Activated naive CD4-positive, alpha-beta T cell treated with anti-CD3 and anti-CD28 coated beads for 36 hours (primary cell): ENCODE measurements at regions not wholly inside any gene's neighbourhood (a gene's known extent, or its start where the extent isn't known, plus 50 kb on each side); places are given as distances from the start of the nearest gene placed in this dataset.

Source experiments
- CTCF ChIA-PET: fragments of 350-600 bp; sonication (Branson Sonifier 250); formaldehyde crosslinking; loops from one replicate; lab custom pipeline; 2021; ENCODE audit warnings: antibody characterized with exemption; lab: Charles Lee
- DNase-seq: peaks from one replicate; pipeline ENCODE4 v3.0.0-alpha.2; 2020
- H3K27ac Mint-ChIP-seq: one replicate; pipeline ENCODE4 v1.8.0; 2021; ENCODE audit warnings: mild to moderate bottlenecking, mixed read lengths
- H3K27me3 Mint-ChIP-seq: one replicate; pipeline ENCODE4 v1.8.0; 2021; ENCODE audit warnings: low read depth, mixed read lengths
- H3K36me3 Mint-ChIP-seq: one replicate; pipeline ENCODE4 v1.8.0; 2021; ENCODE audit warnings: low read depth, mixed read lengths
- H3K4me1 Mint-ChIP-seq: one replicate; pipeline ENCODE4 v1.8.0; 2021; ENCODE audit warnings: low read depth, mixed read lengths
- H3K4me3 Mint-ChIP-seq: one replicate; pipeline ENCODE4 v1.8.0; 2021; ENCODE audit warnings: mild to moderate bottlenecking, moderate library complexity, mixed read lengths
- H3K9me3 Mint-ChIP-seq: one replicate; pipeline ENCODE4 v1.8.0; 2021; ENCODE audit warnings: mixed read lengths
- intact Hi-C: fragments of 100-400 bp; cut with micrococcal nuclease; formaldehyde crosslinking; loops from one replicate; pipeline ENCODE4 v1.15.1; 2023

DNA sequence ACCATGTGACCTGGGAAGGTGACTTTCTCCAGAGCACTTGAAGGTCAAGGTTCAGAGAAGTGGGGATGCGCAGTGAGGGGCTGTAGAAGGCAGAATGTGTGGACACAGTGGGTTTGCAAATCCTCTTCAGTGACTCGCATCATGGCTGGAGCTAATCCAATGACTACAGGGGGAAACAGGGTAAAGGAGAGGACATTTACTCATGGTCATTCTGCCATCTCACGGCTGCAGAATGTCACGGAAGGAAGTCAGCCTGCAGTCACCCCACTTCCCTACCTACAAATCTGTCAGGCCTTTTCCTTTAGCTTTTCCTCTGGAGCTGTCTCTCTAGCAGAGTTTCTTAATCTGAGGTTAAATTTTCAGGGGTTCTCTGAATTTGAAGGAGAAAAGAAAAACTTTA, 337.6 kb downstream of the CDC5L start:
- no peaks in the 10 kb centered on the region for H3K36me3 Mint-ChIP-seq
- H3K4me3 Mint-ChIP-seq = no peak overlapping the region
- no peaks in the 10 kb centered on the region for H3K27me3 Mint-ChIP-seq
- DNase-seq = no peak
- no peak overlapping the region for H3K27ac Mint-ChIP-seq
- intact Hi-C loops = no loop called here
- H3K4me1 Mint-ChIP-seq = no peaks in the 10 kb centered on the region
- H3K9me3 Mint-ChIP-seq = no peaks in the 10 kb centered on the region
- CTCF ChIA-PET = interaction anchor here (0.7 kb wide), 1 partner anchor 100 kb away, joined by 3 read pairs; no protein-coding TSS in a partner anchor

DNA sequence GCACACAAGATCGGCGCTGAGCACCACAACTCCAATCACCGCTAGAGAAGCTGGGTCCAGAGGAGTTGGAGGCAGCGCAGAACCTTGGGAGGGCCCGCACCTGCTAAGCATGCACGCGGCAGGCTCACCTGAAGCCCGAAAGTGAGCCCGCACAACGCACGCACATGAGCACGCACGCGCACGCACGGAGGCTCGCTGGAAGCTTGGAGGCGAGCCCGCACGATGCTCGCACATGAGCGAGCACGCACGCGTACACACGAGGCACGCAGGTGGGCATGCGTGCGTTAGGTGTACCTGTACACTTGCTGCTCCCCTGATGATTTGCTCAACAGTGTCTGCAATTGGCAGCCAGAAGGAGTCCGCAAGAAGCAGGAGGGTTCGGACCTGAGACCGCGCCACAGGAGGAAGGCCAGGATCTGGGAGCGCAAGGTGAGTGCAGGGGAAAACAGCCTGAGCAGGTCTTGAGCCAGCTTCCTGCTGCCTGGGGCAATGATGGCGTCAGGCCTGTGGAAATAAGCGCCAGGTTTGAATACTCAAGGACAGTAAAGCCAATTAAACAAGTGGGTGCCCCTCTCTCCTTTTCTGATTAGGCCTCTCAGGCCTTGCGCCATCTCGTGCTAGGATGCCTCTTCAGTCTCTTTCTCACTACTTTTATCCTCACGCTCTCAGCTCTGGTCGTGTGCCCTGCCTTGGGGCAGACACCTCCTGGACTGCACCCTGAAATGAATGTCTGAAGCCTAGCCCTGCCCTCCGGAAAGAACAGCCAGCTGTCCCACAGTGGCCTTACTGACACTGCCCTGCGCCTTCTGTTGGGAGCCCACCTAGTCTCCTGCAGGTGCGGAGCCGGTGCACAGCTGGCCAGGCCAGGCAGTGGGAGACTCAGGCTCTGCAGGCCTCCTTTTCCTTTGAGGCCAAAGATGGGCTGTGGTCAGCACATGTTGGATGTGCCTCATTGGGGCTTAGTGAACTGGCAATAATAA, 340.4 kb downstream of the CDC5L start:
- H3K4me3 Mint-ChIP-seq = no peak overlapping the region
- H3K36me3 Mint-ChIP-seq = no peaks in the 10 kb centered on the region
- no peaks in the 10 kb centered on the region for H3K4me1 Mint-ChIP-seq
- CTCF ChIA-PET = interaction anchor here (0.5 to 0.6 kb wide), 2 partner anchors 101 to 643 kb away, joined by 3 to 4 read pairs; no protein-coding TSS in a partner anchor
- H3K9me3 Mint-ChIP-seq = no peaks in the 10 kb centered on the region
- intact Hi-C loops = no loop called here
- H3K27me3 Mint-ChIP-seq = no peaks in the 10 kb centered on the region
- DNase-seq = no peak
- H3K27ac Mint-ChIP-seq = no peak overlapping the region

DNA sequence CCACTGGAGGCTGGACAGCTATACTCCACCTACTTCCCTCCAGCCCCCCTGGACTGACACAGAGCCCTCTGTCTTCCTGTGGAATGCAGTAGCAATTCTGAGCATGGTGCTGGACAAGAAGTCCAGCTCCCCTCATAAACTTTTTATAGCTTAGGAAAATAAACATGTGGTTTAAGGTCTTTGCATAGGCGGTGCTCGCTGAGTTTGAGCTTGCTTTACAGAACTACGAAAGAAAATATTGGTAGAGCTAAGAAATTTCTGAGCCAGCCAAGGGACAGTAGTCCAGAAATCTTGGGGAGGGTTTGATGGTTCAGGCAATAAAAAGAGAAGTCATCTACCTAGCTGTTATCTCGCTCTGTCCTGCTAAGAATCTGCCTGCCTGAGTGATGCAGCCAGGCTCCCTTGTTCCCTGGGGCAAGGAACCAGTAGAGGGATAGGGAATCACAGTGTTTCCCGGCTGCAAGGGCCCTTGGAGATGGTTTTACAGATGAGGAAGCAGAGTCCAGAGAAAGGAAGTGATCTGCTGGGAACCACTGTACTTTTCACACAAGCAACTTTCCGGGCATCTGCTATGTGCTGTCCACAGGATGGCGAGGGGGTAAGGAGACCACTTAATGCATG, 343.4 kb downstream of the CDC5L start:
- no peak for DNase-seq
- no peaks in the 10 kb centered on the region for H3K9me3 Mint-ChIP-seq
- H3K36me3 Mint-ChIP-seq = no peaks in the 10 kb centered on the region
- H3K4me1 Mint-ChIP-seq = peaks cover 8% of the 10 kb centered on the region
- CTCF ChIA-PET = no interaction called here
- no peaks in the 10 kb centered on the region for H3K27me3 Mint-ChIP-seq
- H3K4me3 Mint-ChIP-seq = no peak overlapping the region
- H3K27ac Mint-ChIP-seq = no peak overlapping the region
- intact Hi-C loops = no loop called here

DNA sequence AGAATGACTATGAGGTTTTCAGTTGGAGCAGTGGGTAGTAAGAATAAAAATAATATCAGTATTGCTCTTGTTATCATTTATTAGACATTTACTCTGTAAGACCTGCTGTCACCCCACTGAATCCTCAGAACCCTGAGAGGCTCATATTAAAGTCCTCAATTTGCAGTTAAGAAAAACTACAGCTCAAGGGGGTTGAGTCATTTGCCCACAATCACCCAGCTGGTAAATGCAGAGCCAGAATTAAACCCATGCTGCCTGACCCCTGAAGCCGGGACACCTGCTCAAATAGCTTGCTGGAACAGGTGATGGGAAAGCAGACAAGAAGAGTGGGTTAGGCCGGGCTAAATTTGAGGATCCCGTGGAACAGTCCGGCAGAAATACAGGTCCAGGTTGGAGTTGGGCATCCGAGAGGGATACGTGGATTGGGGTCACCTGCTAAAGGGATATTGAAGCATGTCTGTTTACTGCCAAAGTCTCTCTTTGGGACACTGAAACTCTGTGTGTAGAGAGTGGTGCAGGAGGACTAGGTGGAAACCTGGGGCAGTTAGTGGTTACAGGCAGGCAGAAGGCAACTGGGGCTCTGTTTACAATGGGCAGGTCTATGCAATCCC, 344.1 kb downstream of the CDC5L start:
- no peaks in the 10 kb centered on the region for H3K36me3 Mint-ChIP-seq
- H3K27me3 Mint-ChIP-seq = no peaks in the 10 kb centered on the region
- H3K9me3 Mint-ChIP-seq = no peaks in the 10 kb centered on the region
- no peak overlapping the region for H3K27ac Mint-ChIP-seq
- CTCF ChIA-PET = no interaction called here
- peaks cover 8% of the 10 kb centered on the region for H3K4me1 Mint-ChIP-seq
- no peak overlapping the region for H3K4me3 Mint-ChIP-seq
- no peak for DNase-seq
- intact Hi-C loops = no loop called here

DNA sequence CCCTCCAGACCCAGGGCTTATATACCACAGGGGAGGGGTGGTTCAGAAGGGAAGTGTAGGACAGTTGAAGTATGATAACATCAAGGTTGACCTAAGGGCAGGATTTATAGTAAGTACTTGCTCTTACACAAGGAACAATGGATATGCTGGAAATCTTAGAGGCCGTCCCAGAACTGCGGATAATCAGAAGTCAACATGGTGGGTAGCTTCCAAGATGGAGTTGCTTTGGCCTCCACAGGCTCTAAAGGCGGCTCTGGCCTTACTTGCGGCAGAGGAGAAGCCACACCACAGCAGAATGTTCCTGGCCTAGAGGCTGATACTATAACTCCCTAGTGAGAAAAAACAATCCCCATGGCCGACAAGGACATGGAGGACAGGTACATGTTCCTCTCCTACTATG, 344.7 kb downstream of the CDC5L start:
- Mint-ChIP-seq H3K27ac (no peak overlapping the region), H3K4me1 (peaks cover 8% of the 10 kb centered on the region), H3K27me3 (no peaks in the 10 kb centered on the region), H3K4me3 (no peak overlapping the region), H3K9me3 (no peaks in the 10 kb centered on the region), H3K36me3 (no peaks in the 10 kb centered on the region)
- no peak for DNase-seq
- CTCF ChIA-PET = no interaction called here
- intact Hi-C loops = no loop called here

DNA sequence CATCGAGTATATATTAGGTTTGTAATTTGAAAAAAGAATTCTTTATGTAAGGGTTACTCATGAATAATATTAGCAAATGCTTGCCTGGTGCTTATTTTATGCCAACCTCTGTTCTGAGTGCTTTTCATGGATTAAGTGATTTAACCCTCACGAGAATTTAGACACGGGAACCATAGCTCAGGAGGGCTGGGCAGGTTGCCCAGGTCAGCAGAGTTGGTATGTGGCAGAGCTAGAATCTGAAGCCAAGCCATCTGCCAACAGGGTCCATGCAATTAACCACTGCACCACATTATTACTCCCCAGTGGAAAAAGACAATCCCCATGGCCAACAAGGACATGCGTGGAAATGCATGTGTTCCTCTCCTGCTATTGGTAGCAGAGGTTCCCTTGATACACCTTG, 345.6 kb downstream of the CDC5L start:
- no peak for DNase-seq
- Mint-ChIP-seq H3K27me3 (no peaks in the 10 kb centered on the region), H3K36me3 (no peaks in the 10 kb centered on the region), H3K4me3 (no peak overlapping the region), H3K4me1 (peaks cover 8% of the 10 kb centered on the region), H3K27ac (no peak overlapping the region), H3K9me3 (no peaks in the 10 kb centered on the region)
- CTCF ChIA-PET = no interaction called here
- intact Hi-C loops = no loop called here

DNA sequence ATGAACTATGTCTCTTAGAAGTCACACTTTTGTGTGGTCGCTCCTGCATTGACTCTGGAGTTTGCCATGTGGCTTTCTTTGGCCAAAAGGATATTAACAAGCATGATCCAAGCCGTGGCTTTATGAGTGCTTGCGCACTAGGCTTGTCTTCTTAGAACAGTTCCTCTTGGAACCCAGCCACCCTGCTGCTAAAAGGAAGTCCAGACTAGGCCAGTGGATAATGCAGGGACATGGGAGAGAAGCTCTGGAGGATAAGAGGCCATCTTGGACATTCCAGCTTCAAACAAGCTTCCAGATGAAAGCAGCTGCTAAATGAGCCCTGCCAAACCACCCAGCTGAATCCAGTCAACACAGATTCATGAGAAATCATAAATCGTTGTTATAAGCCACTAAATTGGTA, 346.4 kb downstream of the CDC5L start:
- CTCF ChIA-PET = no interaction called here
- no peaks in the 10 kb centered on the region for H3K36me3 Mint-ChIP-seq
- no peak for DNase-seq
- peaks cover 12% of the 10 kb centered on the region for H3K4me1 Mint-ChIP-seq
- intact Hi-C loops = no loop called here
- H3K9me3 Mint-ChIP-seq = no peaks in the 10 kb centered on the region
- H3K27me3 Mint-ChIP-seq = no peaks in the 10 kb centered on the region
- H3K4me3 Mint-ChIP-seq = no peak overlapping the region
- no peak overlapping the region for H3K27ac Mint-ChIP-seq

DNA sequence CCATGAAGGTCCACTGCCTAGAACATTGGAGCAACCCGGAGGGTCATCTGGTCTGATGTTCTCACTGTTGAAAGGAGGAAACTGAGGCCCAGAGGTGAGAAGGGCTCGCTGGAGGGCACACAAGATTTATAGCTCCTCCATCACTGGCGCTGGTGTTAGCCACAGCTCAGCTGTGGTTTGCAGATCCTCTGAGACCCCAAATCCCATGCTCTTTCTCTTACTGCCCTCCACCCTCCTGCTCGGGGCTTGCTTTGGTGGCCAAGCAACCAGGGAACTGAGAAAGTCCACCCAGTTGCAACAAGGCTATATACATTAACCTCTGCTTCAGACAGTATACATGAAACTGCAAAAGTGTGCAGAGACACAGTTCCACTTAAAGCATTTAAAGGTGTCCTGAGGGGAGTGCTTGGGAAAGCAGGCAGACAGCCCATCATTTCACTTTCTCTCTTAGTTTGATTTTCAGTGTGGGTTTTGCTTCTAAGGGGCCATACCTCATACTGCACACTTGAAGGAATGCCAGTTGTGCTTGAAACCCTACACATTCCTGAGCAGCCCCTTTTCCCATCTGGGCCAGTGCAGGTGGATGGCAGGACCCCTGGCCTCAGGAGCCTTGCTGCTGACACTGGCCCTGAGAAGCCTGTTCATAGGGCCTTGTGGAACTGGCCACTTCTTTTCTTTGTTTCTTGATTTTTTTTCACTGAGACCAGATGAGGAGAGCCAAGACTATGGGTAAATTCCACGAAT, 347.6 kb downstream of the CDC5L start:
- Mint-ChIP-seq H3K4me3 (no peak overlapping the region), H3K27ac (no peak overlapping the region)

DNA sequence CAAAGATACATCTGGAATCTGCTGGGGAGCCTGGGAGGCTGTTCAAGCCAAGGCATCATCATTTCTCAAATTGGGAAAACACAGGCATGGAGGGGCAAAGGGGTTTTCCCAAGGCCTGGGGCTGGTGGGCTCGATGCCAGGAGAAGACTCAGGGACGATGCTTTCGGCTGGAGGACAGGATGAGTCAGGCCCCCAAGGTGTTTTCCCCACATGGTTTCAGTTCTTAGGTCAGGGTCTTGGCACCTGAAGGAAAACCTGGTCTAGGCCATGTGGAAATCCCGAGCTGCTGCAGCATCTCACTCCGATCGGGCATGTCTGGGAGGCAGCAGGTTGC, 348.1 kb downstream of the CDC5L start:
- intact Hi-C loops = no loop called here
- H3K9me3 Mint-ChIP-seq = no peaks in the 10 kb centered on the region
- H3K4me3 Mint-ChIP-seq = no peak overlapping the region
- no peaks in the 10 kb centered on the region for H3K27me3 Mint-ChIP-seq
- H3K36me3 Mint-ChIP-seq = no peaks in the 10 kb centered on the region
- no peak overlapping the region for H3K27ac Mint-ChIP-seq
- H3K4me1 Mint-ChIP-seq = peaks cover 12% of the 10 kb centered on the region
- CTCF ChIA-PET = interaction anchor here (0.5 kb wide), 1 partner anchor 27 kb away, joined by 3 read pairs; no protein-coding TSS in a partner anchor
- peak; percentile 20 for DNase-seq

More for the DNA sequence above, 347.6 kb downstream of the CDC5L start:
- intact Hi-C loops = no loop called here
- CTCF ChIA-PET = interaction anchor here (0.5 kb wide), 1 partner anchor 27 kb away, joined by 3 read pairs; no protein-coding TSS in a partner anchor
- Mint-ChIP-seq H3K36me3 (no peaks in the 10 kb centered on the region), H3K9me3 (no peaks in the 10 kb centered on the region), H3K27me3 (no peaks in the 10 kb centered on the region), H3K4me1 (peaks cover 12% of the 10 kb centered on the region)
- no peak for DNase-seq

DNA sequence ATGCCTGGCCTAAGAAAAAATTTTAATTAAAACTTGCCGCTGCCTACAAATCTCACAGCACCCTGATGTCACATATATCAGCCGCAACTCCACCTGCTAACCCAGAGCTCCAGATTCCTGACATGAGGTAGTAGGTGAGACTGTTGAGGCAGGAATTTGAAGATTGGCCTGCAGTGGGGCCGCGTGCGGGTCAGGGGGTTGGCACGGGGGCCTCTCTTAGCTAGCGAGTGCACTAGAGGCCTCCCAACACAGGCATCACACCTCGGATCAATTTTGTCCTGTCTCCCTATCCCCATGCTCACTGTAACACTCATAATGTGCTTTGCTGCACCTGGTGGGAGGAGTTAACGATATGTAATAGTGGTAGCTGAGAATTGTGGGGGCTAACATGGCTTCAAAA, 349.8 kb downstream of the CDC5L start:
- H3K4me1 Mint-ChIP-seq = peaks cover 12% of the 10 kb centered on the region
- H3K36me3 Mint-ChIP-seq = no peaks in the 10 kb centered on the region
- no peak overlapping the region for H3K4me3 Mint-ChIP-seq
- no peaks in the 10 kb centered on the region for H3K27me3 Mint-ChIP-seq
- no peak overlapping the region for H3K27ac Mint-ChIP-seq
- DNase-seq = no peak
- CTCF ChIA-PET = no interaction called here
- no peaks in the 10 kb centered on the region for H3K9me3 Mint-ChIP-seq
- intact Hi-C loops = no loop called here

DNA sequence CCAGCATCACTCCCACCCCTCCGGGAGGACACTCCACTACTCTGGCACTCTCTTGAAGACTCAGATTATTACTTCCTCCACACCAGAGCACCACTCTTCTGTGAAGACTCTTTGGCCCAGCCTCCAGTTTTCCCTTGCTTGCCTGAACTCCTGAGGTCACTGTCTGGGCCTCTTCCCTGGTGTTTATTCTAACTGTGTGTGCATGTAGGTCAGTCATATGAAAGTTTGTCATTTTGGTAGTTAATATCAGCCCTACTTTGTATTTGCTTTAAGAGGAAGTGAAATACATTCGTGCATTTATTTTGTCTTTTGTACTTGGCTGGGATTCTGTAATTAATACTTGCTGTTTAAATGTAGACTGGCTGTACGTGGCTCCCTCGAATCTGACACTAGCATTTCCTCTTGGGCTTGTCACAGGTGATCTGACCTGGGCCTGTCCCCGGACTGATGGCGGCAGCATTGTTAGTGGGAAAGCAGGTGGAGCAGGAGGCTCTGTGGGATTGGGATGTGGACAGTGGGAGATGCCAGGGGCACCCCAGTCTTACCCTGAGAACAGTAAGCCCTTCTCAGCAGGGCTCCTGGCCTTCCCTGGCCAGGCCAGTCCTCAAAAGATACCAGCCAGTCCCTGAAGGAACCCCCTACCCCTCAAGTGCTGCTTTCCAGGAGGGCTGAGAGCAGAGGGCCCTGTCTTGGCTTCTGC, 350.5 kb downstream of the CDC5L start:
- intact Hi-C loops = no loop called here

More for the DNA sequence above, 350.5 kb downstream of the CDC5L start:
- no peaks in the 10 kb centered on the region for H3K36me3 Mint-ChIP-seq
- no peaks in the 10 kb centered on the region for H3K27me3 Mint-ChIP-seq
- CTCF ChIA-PET = no interaction called here
- no peak overlapping the region for H3K4me3 Mint-ChIP-seq
- H3K27ac Mint-ChIP-seq = no peak overlapping the region
- no peak for DNase-seq
- H3K4me1 Mint-ChIP-seq = peaks cover 12% of the 10 kb centered on the region
- no peaks in the 10 kb centered on the region for H3K9me3 Mint-ChIP-seq
